ENCODE measurements at regions not wholly inside any gene's neighbourhood (a gene's known extent, or its start where the extent isn't known, plus 50 kb on each side); places are given as distances from the start of the nearest gene placed in this dataset.

- H3K27me3 Mint-ChIP-seq (ENCODE audit: insufficient read depth), result no peaks in the 10 kb centered on the region
- peaks cover 35% of the 10 kb centered on the region for H3K4me1 Mint-ChIP-seq
Measured at GRCh38 chr11:128330203-128330602, 257.2 kb downstream of the ETS1 start.

DNA sequence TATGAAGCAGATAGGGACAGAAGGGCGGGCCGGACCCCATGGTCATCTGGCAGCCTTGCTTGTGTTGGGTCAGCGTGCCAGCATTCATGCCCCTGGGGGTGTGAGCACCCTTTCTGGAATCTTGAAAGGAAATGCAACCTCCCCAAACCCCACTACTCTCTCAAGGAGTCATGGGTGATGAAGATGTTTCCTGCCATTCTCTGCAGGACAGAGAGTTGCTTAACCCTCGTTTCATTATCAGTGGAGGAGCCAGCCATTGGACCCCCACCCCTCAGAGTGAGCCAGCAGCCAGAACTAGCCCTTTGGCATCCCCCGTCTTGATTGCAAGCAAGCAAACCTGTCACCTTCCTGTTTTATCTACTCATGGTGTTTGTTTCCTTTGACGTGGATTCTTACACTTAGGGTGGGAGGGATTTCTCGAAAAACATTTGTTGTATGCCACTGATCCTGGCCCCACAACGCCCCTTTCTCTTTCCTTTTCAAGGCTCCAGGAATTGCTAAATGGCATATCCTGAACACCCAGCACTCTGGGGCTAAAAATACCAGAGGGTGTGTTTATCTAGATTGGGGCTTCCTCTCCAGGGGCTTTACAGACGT, 258.3 kb downstream of the ETS1 start:
- WGBS, 2 experiments (ENCODE audit: insufficient coverage in 1 of 2, insufficient read length in 1 of 2), result 63 to 100% methylated on average over 1 to 9 of the region's 9 CpGs
- no peaks in the 10 kb centered on the region for H3K36me3 Mint-ChIP-seq (ENCODE audit: low read depth)

More at GRCh38 chr11:128330203-128330602, 257.2 kb downstream of the ETS1 start:
- Mint-ChIP-seq H3K4me3 (no peak overlapping the region), H3K27ac (no peak overlapping the region), H3K36me3 (ENCODE audit: low read depth) (no peaks in the 10 kb centered on the region), H3K9me3 (no peaks in the 10 kb centered on the region)
- no peak overlapping the region for H3K27ac ChIP-seq (ENCODE audit: low read depth, low read length)
- no peaks in the 10 kb centered on the region for H3K9me3 ChIP-seq (ENCODE audit: control insufficient read depth, low read length)
- no peaks in the 10 kb centered on the region for H3K36me3 ChIP-seq (ENCODE audit: control insufficient read depth, insufficient read depth, low read length)
- no peaks in the 10 kb centered on the region for H3K27me3 ChIP-seq (ENCODE audit: control insufficient read depth, insufficient read depth, low read length, poor library complexity, severe bottlenecking)
- WGBS, 2 experiments (ENCODE audit: insufficient coverage in 1 of 2, insufficient read length in 1 of 2), result 90% methylated on average over 2 of the region's 2 CpGs; no CpG with 5 or more reads in 1 of the 2 experiments
- H3K4me3 ChIP-seq (ENCODE audit: low read length), result no peak overlapping the region
- TF ChIP-seq, protein P1, sequence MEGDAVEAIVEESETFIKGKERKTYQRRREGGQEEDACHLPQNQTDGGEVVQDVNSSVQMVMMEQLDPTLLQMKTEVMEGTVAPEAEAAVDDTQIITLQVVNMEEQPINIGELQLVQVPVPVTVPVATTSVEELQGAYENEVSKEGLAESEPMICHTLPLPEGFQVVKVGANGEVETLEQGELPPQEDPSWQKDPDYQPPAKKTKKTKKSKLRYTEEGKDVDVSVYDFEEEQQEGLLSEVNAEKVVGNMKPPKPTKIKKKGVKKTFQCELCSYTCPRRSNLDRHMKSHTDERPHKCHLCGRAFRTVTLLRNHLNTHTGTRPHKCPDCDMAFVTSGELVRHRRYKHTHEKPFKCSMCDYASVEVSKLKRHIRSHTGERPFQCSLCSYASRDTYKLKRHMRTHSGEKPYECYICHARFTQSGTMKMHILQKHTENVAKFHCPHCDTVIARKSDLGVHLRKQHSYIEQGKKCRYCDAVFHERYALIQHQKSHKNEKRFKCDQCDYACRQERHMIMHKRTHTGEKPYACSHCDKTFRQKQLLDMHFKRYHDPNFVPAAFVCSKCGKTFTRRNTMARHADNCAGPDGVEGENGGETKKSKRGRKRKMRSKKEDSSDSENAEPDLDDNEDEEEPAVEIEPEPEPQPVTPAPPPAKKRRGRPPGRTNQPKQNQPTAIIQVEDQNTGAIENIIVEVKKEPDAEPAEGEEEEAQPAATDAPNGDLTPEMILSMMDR (conservative IDR thresholded peaks at IDR 0.05), result no peak
- no peak for DNase-seq
- H3K4me1 ChIP-seq (ENCODE audit: control insufficient read depth, insufficient read depth, low read length), result peaks cover 8% of the 10 kb centered on the region
- H3K9ac ChIP-seq (ENCODE audit: extremely low read depth, low read length, poor library complexity, severe bottlenecking), result no peak overlapping the region

GRCh38 chr11:128327274-128327673, 260.1 kb downstream of the ETS1 start:
- H3K4me1 Mint-ChIP-seq, result peaks cover 27% of the 10 kb centered on the region
- WGBS, 2 experiments (ENCODE audit: insufficient coverage in 1 of 2, insufficient read length in 1 of 2), result 95 to 100% methylated on average over 2 to 4 of the region's 4 CpGs
- H3K4me1 ChIP-seq (ENCODE audit: control insufficient read depth, insufficient read depth, low read length), result peaks cover 8% of the 10 kb centered on the region
- no peak overlapping the region for H3K27ac ChIP-seq (ENCODE audit: low read depth, low read length)
- H3K27ac Mint-ChIP-seq, result no peak overlapping the region
- DNase-seq, result no peak
- no peak overlapping the region for H3K4me3 Mint-ChIP-seq
- H3K9me3 Mint-ChIP-seq, result no peaks in the 10 kb centered on the region
- peaks cover 4% of the 10 kb centered on the region for H3K27me3 Mint-ChIP-seq (ENCODE audit: insufficient read depth)
- H3K27me3 ChIP-seq (ENCODE audit: control insufficient read depth, insufficient read depth, low read length, poor library complexity, severe bottlenecking), result no peaks in the 10 kb centered on the region
- H3K9ac ChIP-seq (ENCODE audit: extremely low read depth, low read length, poor library complexity, severe bottlenecking), result no peak overlapping the region
- no peaks in the 10 kb centered on the region for H3K9me3 ChIP-seq (ENCODE audit: control insufficient read depth, low read length)
- H3K36me3 Mint-ChIP-seq (ENCODE audit: low read depth), result no peaks in the 10 kb centered on the region
- TF ChIP-seq, protein P1 (conservative IDR thresholded peaks at IDR 0.05), result no peak
- H3K36me3 ChIP-seq (ENCODE audit: control insufficient read depth, insufficient read depth, low read length), result no peaks in the 10 kb centered on the region
- H3K4me3 ChIP-seq (ENCODE audit: low read length), result no peak overlapping the region

More for the DNA sequence above, 258.3 kb downstream of the ETS1 start:
- Histone ChIP-seq H3K4me1 (ENCODE audit: control insufficient read depth, insufficient read depth, low read length) (peaks cover 8% of the 10 kb centered on the region), H3K36me3 (ENCODE audit: control insufficient read depth, insufficient read depth, low read length) (no peaks in the 10 kb centered on the region), H3K27me3 (ENCODE audit: control insufficient read depth, insufficient read depth, low read length, poor library complexity, severe bottlenecking) (no peaks in the 10 kb centered on the region), H3K27ac (ENCODE audit: low read depth, low read length) (no peak overlapping the region), H3K9ac (ENCODE audit: extremely low read depth, low read length, poor library complexity, severe bottlenecking) (no peak overlapping the region), H3K9me3 (ENCODE audit: control insufficient read depth, low read length) (no peaks in the 10 kb centered on the region), H3K4me3 (ENCODE audit: low read length) (peak overlapping the region; percentile 26)
- Mint-ChIP-seq H3K9me3 (no peaks in the 10 kb centered on the region), H3K4me1 (peaks cover 29% of the 10 kb centered on the region), H3K27ac (peak overlapping the region; percentile 44), H3K27me3 (ENCODE audit: insufficient read depth) (peaks cover 4% of the 10 kb centered on the region), H3K4me3 (no peak overlapping the region)
- DNase-seq, result no peak
- TF ChIP-seq, protein P1 (conservative IDR thresholded peaks at IDR 0.05), result no peak
